GM21526 (cell line): ENCODE measurements at regions not wholly inside any gene's neighbourhood (a gene's known extent, or its start where the extent isn't known, plus 50 kb on each side); places are given as distances from the start of the nearest gene placed in this dataset.
"Not testable (repeated sequence)": the region's sequence is repeated elsewhere in the genome, so short reads cannot be mapped to it uniquely, and the experiment has no call there.

Experiments used
- ATAC-seq: cut with Tn5 transposase; IDR thresholded peaks from one replicate; pipeline ENCODE4 v1.9.1; 2021; ENCODE audit warnings: moderate library complexity; ENCODE audit not compliant: unreplicated experiment, low FRiP score

DNA sequence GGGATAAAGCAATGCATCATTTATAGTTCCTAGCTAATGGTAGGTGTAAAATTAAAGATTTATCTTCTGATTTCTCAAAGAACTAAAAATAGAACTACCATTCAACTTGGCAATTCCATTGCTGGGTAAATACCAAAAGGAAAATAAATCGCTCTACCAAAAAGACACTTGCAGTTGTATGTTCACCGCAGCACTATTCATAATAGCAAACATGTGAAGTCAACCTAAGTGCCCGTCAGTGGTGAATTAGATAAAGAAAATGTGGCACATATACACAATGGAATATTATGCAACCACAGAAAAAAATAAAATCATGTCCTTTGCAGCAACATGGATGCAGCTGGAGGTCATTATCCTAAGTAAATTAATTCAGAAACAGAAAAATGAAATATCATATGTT is 192.8 kb upstream of the ADRA1D start:
- no peak for ATAC-seq

DNA sequence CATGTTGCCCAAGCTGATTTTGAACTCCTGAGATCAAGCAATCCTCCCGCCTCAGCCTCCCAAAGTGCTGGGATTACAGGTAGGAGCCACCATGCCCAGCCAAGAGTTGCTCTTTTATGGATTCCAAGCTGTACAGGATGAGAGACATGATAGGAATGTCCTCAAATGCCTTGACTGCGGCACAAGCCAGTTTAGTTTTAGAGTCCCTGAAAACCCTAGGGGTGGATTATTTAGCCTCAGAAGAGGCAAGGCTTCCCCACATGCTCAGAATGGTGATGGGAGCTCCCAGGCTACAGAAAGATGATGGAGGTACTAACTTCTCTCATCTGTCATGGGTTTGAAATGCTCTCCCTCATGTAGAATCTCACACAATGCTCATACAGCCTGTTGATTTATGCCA is 192.1 kb upstream of the ADRA1D start:
- ATAC-seq = no peak

DNA sequence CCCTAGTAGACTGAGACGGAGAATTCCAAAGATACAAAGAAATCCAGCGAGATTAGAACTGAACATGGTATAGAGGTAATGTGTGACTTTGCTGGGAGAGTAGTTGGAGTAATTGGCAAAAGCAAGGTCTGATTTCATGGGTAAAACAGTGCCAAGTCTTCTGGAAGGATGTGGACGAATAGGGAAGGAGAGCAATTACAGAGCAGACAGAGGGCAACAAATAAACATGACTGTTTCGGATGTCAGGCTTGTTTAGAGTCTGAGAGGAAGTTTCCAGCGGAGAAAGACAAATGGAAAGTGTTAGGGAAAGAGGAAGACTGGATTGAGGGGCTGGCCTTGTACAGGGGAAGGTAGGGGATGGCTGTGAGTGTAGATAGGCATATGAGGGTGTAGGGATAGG is 190.4 kb upstream of the ADRA1D start:
- ATAC-seq = no peak

DNA sequence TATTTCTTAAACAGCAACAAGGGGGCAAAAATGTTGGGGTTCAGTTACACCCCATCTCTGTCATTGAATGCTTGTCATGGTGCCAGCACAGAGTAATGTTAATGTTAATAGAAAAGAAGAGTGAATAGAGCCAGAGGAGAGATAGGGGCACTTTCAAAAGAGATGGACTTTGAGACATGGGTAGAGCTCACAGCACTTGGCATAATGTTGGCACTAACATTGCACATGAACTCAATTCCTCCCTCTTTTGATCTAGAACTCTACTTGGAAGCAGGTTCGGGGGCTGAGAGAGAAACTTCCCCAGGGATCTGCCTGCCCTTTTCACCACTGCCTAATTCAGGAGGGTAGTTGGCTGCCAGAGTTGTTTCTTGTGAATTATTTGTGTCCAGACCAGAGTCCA is 188.0 kb upstream of the ADRA1D start:
- ATAC-seq = no peak

DNA sequence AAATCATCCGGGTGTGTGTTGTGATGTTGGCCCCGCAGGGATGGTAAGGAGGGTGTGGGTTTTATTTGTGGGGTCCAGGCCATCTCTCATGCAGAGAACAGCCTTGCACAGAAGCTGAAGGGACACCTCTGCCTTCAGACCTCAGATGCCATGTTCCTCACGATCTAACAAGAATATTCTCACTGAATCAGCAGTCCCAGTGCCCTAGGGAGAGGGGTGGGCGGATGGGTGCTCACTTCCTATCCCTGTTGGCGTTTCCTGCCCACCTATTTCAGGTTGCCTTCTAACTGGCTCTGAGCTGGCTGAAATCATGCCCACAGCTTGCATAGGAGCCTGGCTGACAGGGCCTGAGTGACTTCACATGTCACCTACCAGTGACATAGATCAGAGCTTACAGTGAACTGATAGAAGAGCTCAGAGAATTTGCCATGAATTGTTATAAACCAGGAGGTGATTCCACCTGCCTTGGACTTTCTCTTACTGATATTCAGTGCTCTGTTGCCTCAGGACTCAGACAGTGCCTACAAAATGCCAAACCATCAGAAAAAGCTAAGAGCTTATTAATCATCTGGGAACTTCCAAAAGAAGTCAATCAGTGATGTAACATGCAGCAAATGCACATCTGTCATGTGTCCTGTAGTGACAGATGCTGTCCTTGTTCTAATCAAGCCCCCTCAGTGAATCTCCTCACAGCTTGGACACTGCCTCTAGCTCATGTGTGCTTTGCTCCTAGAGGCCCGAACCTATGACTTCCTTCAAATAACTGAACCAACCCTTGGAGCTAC is 186.8 kb upstream of the ADRA1D start:
- no peak for ATAC-seq

DNA sequence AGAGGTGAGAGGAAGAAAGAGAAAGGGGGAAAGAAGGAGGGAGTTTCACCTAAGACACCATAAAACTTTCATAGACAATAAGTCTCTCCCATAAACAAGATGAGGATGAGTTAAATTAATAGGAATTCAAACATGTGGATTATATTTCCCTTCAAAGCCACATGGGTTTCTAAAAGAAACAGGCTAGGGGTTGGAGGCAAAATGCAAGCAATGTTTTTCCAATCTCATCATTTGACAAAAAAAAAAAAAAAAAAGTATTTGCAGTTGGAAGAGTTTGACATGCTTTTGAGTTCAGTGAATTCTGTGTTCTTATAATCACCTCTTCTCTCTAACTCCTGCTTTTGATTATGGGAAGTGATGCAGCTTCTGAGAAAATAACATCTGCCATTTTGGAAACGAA is 186.1 kb upstream of the ADRA1D start:
- ATAC-seq = no peak

DNA sequence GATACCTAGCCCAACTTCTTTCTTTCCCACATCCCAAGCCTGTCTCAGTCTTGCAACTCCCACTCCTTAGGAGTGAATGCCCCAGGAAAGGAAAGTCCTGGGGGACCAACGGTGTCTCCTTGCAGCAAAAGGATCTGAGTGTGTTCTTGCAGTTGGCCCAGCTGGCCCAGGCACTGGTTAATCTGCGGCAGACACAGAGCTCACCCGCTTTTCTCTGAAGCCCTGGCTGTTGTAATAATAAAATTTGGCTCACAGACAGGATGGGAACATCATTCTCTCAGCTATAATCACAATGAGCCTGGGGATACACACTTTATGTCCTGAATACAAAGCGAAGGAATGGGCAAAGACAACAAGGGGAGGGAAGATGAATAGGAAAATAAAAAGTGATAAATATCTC is 185.6 kb upstream of the ADRA1D start:
- no peak for ATAC-seq

DNA sequence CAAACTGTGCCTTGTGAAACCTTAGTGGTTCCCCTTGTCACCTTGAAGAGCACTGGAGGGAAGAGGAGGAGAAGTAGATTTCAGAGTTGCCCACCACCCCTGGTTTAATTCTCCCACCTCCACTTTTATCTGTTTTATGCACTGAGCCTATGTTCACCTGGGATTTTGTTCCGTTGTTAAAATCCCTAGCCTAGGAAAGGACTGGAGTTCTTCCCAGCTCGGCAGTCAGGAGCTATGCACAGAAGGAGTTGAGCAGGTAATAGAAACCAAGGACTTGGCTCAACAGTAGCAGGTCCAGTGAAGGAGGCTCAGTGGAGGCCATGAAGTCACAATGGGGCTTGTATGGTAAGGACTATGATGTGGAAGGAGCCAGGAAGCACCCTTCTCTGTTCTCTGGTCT is 182.4 kb upstream of the ADRA1D start:
- no peak for ATAC-seq

DNA sequence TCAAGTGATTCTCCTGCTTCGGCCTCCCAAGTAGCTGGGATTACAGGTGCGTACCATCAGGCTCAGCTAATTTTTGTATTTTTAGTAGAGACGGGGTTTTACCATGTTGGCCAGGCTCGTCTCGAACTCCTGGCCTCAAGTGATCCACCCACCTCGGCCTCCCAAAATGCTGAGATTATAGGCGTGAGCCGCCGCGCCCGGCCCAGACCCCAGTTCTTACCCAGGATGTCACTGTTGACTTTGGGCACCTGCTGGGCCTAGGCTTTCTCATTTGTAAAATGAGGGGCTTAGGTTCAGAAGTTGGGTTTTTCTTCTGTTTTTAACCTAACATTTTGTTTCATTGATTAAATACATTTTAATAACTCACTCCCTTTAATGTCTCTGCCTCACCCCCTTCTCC is 181.7 kb upstream of the ADRA1D start:
- not testable (repeated sequence) for ATAC-seq

DNA sequence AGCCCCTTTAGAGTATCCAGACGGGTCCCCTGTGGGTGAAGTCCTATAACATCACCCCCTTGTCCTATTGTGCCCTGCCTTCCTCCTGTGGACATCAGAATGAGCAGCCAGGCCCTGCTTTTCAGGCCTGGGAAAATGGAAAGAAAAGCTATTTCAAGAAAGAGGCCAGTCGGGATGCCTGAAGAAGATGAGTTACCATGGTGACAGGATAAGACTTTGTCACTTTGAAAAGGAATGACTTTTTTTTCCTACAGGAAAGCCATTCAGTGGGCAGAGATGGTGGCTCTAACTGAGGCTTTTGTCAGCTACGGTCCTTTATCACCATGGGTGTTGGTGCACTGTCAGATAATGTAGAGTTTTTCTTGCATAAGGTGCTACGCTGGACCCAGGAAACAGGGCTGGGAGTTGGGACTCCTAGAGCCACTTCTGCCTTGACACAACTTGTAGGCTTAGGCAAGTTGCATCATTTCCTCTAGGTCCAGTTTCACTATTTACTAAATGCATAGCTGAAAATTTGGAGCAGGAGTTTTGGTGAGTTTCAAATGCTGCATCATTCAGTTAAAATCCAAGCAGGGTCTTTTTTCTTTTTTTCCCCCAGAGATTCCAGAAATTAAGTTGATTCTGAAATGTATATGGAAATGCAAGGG is 179.0 kb upstream of the ADRA1D start:
- ATAC-seq = no peak

DNA sequence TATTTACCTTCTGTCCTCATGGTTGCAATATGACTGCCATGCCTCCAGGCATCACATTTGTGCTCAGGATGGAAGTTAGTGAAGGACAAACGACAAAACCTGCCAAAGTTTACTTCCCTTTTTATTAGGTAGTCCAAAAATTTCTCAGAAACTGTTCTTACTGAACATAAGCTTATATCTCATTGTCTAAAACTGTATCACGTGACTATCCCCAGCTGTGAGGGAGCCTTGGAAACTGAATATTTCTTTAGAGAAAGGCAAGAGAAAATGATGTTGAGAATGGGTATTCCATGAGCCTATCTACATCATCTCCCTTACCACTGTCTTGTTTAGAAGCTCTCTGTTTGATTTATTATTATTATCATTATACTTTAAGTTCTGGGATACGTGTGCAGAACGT is 169.1 kb upstream of the ADRA1D start:
- ATAC-seq = no peak

DNA sequence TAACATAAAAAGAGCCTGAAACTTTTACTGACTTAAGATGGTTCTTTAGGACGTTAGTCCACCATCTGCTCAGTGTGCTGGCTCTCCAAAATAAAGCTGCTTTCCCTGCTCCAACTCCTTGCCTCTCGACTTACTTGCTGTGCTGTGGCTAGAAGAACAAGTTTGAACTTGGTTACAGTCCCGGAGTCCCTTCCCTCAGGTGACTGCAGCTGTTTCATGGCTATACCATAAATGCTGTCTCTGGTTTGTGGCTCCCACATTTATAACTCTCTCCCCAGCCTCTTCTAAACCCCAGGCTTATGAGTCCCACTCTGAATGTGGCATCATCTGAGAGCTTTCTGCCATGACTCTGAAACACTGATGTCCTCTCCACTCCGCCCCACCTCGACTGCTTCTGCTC is 166.2 kb upstream of the ADRA1D start:
- ATAC-seq = no peak

DNA sequence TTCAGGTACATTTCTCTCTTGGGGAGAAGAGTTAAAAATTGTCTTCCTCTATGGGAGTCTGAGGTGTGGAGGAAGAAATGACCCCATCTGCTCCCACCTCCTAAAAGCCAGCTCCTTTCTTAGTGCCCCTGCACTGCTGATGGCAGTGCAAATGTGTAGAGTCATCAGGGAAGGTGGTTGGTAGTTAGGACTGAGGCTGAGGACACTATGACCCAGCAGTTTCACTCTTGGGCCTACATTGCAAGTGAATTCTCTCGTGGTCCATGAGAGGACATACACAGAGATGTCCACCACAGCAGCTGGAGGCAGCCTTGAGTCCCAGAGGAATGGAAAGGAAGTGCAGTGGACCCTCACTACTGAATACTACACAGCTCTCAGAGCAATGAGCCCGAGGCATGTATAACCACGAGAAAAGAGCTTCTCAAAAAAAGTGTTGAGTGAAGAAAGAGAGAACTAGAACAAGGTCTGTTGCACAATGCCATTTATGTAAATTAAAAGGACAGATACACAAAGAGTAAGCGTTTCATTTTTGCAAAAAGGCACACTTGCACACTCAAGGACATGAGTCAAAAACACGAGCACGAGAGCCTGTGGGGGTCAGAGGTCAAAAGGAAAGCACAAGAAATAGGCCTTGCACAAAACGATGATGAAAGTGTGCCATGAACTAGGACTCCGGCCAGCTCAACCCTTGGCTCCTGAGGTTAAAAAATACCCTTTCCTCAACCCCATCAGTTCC is 164.4 kb upstream of the ADRA1D start:
- no peak for ATAC-seq

DNA sequence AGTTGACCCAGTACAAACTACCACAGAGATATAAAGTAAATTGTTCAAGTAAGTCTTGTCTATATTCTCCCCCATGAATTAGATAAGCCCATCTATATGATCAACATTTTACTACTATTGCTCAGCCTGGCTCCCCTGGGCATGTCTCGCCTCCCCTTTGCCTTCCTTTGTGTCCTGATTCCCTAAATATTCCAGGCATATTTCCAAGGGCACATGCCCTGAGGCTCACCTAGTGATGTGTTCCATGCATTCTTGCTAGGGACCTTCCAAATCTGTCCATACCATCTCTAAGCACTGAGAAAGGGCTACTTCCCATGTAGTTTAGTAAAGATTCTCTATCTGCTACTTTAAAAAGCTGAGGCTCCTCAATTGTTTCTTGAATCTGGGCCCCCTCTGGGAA is 163.1 kb upstream of the ADRA1D start:
- ATAC-seq = no peak

DNA sequence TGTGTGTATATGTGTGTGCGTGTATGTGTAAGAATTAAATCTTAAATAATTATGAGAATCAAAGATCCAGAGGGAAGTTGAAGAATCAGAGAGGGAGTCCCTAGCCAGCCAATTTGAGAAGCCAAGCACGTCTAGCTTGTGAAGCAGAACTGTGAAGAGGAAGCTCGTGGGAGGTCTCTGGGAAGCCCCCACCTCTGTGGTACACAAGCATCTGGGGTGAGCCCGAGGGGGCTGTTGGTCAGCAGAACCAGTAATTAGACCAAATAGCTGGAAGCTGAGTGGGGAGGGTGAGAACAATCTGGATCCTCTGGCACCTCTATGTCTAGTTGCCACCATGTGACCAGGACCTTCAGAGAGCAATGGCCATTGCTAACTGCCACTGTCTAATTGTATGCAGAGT is 162.7 kb upstream of the ADRA1D start:
- no peak for ATAC-seq

DNA sequence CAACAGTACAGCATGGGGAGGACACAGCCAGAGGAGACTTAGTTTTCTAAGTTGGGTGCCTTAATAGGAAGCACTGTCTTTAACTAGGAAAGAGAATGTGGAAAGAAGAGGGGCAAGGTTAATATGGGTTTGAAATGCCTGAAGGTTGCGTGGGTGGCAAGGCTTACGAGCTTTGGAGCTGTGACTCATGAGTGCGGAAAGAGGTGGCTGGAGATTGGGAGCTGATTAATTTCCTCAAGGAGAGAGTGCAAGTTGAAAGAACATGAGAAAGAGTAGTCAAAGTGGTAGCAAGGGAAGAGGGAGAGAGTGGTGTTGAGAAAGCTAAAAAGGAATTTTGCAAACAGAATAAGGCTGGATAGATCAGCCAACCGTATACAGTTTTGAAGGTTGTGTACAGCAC is 157.5 kb upstream of the ADRA1D start:
- no peak for ATAC-seq

DNA sequence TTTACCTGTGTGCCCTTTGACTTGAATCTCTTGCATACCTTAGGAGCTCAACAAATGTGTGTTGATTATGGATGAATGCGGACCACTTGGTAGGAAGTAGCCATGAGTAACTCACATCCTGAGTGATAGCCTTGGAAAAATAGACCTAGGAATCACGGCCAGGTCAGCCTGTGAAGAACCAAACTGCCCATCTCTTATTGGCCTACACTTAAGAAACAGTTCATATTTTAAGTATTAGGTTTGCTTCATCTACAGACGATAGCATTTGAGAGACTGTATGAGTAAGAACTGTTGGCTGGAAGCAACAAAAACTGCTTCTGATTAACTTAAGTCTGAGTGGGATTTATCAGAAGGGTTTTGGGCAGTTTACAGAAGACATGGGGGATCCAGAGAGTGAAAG is 152.5 kb upstream of the ADRA1D start:
- no peak for ATAC-seq

DNA sequence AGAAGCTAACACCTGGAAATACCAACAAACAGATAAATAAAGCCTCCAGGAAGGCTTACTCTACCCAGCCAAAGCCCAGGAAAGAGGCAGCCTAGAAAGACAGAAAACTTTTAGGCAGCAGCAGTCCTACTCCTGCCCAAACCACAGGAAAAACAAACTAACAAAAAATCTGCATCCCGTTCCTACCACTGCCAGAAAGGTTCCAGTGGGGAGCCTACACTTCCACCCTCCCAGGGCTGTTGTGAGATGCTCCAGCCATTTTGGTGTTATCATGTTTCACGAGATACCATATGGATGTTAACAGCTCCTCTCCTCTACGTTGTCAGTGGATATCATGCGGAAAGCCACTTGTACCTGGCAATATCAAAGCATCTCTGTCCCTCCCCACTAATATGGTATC is 135.9 kb upstream of the ADRA1D start:
- no peak for ATAC-seq

DNA sequence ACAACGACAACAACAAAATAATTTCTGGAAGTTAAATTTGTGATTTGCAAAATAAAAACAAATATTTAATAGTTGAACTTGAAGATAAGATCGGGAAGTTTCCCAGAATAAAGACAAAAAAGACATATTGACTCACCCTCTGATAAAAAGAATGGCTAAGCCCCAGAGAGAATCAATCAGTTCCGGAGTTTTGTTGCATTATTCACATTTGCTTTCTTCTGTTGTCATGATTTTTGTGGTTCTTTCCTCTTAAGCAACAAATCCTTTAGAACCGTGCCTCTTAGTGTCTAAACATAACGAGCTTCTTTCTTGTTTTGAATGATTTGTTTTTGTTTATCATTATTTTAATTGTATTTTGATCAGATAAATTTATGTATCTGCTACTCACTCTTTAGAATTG is 134.9 kb upstream of the ADRA1D start:
- no peak for ATAC-seq

DNA sequence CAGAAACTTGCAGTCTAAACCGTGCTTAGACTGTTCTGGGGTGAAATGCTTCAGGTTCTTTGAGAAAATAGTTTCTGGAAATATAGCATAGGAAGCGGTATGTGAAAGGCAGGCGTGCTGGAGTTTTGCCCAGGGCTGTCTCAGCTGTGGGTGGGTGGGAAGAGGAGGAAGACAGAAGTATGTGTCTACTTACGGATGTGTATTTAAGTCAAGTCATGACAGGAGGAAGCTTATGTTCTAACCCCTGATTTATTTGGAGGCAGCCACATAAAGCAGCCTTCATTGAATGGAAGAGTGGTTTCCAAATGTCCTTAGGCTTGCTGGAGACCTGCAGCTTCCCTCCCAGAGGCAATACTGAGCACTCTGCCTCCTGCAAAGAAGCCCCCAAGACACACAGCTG is 126.8 kb upstream of the ADRA1D start:
- ATAC-seq = no peak

DNA sequence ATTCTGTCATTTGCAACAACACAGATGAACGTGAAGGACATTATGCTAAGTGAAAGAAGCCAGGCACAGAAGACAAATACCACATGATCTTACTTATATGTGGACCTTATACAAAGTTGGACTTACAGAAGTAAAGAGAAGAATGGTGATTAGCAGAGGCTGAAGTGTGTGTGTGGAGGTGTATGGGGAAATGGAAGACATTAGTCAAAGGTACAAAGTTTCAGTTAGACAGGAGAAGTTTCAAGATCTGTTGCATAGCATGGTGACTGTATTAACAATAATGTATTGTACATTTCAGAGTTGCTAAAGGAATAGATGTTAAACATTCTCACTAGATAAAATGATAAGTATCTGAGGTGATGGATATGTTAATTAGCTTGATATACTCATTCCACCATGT is 124.4 kb upstream of the ADRA1D start:
- ATAC-seq = no peak
